KMS-11 (cell line): ENCODE measurements at regions not wholly inside any gene's neighbourhood (a gene's known extent, or its start where the extent isn't known, plus 50 kb on each side); places are given as distances from the start of the nearest gene placed in this dataset.

Experiments used
- H2AFZ ChIP-seq: fragments of 200-600 bp; sonication (generic); 2 replicates; pipeline ENCODE4 v1.6.1; 2016; ENCODE audit warnings: antibody characterized with exemption, mixed run types, low read depth
- H3K27ac ChIP-seq: fragments of 200-600 bp; sonication (generic); 2 replicates; pipeline ENCODE4 v1.6.1; 2016; ENCODE audit warnings: mild to moderate bottlenecking, mixed run types
- H3K27me3 ChIP-seq: fragments of 200-600 bp; sonication (generic); 2 replicates; pipeline ENCODE4 v1.6.1; 2017; ENCODE audit warnings: mild to moderate bottlenecking, low read depth, mixed run types, moderate library complexity; ENCODE audit not compliant: insufficient read depth
- H3K36me3 ChIP-seq: fragments of 200-600 bp; sonication (generic); 2 replicates; pipeline ENCODE4 v1.6.1; 2017; ENCODE audit warnings: mild to moderate bottlenecking, mixed run types; ENCODE audit not compliant: insufficient read depth
- H3K4me1 ChIP-seq: fragments of 200-600 bp; sonication (generic); 2 replicates; pipeline ENCODE4 v1.6.1; 2016; ENCODE audit warnings: mild to moderate bottlenecking, low read depth, mixed run types; ENCODE audit not compliant: poor library complexity, severe bottlenecking
- H3K4me2 ChIP-seq: fragments of 200-600 bp; sonication (generic); 2 replicates; pipeline ENCODE4 v1.7.0; 2016; ENCODE audit warnings: mild to moderate bottlenecking, mixed run types
- H3K4me3 ChIP-seq: fragments of 200-600 bp; sonication (generic); IDR thresholded peaks from 2 replicates; pipeline ENCODE4 v1.6.1; 2017; ENCODE audit warnings: low read depth, low read length, mixed read lengths; ENCODE audit not compliant: insufficient read depth
- H3K79me2 ChIP-seq: fragments of 200-600 bp; sonication (generic); 2 replicates; pipeline ENCODE4 v1.6.1; 2016; ENCODE audit warnings: low read depth, mixed run types; ENCODE audit not compliant: insufficient read depth
- H3K9ac ChIP-seq: fragments of 200-600 bp; sonication (generic); 2 replicates; pipeline ENCODE4 v1.6.1; 2016; ENCODE audit warnings: mild to moderate bottlenecking, mixed run types
- H4K20me1 ChIP-seq: fragments of 200-600 bp; sonication (generic); 2 replicates; pipeline ENCODE4 v1.6.1; 2016; ENCODE audit warnings: mild to moderate bottlenecking, mixed run types; ENCODE audit not compliant: insufficient read depth
- TF ChIP-seq, protein P1 (sequence below): fragments of 200-600 bp; sonication (generic); conservative IDR thresholded peaks from 2 replicates; pipeline ENCODE4 v1.6.1; 2017; ENCODE audit warnings: low read depth, mild to moderate bottlenecking, antibody characterized with exemption, low read length, moderate library complexity, mixed read lengths

- H3K4me1 ChIP-seq: no peaks in the 10 kb centered on the region
- no peak overlapping the region for H3K4me2 ChIP-seq
- no peak overlapping the region for H2AFZ ChIP-seq
- no peak overlapping the region for H3K27ac ChIP-seq
- H3K4me3 ChIP-seq: no peak overlapping the region
- TF ChIP-seq, protein P1, sequence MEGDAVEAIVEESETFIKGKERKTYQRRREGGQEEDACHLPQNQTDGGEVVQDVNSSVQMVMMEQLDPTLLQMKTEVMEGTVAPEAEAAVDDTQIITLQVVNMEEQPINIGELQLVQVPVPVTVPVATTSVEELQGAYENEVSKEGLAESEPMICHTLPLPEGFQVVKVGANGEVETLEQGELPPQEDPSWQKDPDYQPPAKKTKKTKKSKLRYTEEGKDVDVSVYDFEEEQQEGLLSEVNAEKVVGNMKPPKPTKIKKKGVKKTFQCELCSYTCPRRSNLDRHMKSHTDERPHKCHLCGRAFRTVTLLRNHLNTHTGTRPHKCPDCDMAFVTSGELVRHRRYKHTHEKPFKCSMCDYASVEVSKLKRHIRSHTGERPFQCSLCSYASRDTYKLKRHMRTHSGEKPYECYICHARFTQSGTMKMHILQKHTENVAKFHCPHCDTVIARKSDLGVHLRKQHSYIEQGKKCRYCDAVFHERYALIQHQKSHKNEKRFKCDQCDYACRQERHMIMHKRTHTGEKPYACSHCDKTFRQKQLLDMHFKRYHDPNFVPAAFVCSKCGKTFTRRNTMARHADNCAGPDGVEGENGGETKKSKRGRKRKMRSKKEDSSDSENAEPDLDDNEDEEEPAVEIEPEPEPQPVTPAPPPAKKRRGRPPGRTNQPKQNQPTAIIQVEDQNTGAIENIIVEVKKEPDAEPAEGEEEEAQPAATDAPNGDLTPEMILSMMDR: no peak
- no peak overlapping the region for H3K9ac ChIP-seq
- H3K27me3 ChIP-seq: no peaks in the 10 kb centered on the region
- H4K20me1 ChIP-seq: no peaks in the 10 kb centered on the region
- H3K36me3 ChIP-seq: no peaks in the 10 kb centered on the region
- H3K79me2 ChIP-seq: no peaks in the 10 kb centered on the region
These were observed 50.1 kb upstream of the GAREM1 start for GRCh38 chr18:32520771-32521170.
